IPS-18c (cell line): ENCODE measurements at regions not wholly inside any gene's neighbourhood (a gene's known extent, or its start where the extent isn't known, plus 50 kb on each side); places are given as distances from the start of the nearest gene placed in this dataset.

Experiments
- H3K4me3 ChIP-seq: 2 replicates; pipeline ENCODE4 v1.7.0; 2013; ENCODE audit warnings: low read depth, mild to moderate bottlenecking, low read length, moderate library complexity; ENCODE audit not compliant: insufficient read depth
- H3K9me3 ChIP-seq: one replicate; pipeline ENCODE4 v1.6.1; 2013; ENCODE audit warnings: mild to moderate bottlenecking, low read length, moderate library complexity; ENCODE audit not compliant: control insufficient read depth, insufficient read depth

DNA sequence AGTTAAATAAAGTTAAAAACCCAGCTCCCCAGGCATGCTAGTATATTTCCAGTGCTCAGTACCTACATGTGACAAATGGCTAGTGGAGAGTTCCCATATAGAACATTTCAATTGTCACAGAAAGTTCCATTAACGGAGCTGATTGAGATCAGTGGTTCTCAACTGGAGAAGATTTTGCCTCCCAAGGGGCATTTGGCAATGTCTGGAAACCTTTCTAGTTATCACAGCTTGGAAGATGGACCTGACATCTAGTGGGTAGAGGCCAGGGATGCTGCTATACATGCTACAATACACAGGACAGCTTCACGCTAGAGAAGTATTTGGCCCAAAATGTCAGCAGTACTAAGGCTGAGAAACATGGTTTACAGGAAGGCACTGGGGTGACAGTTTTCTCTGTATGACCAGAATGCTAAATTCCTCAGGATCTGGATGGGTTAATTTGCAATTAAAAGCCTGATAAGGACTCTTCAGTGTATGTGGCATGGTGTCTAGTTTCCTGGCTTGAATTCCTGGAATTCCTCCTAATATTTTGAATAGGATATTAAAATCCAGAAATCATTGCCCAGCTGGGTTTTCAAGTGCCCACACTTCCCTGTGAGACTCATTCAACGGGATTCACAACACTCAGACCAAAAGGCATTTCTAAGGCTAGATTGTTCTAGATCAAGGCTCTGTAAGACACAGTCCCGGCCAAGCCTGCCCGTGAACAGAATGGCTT lies 84.7 kb upstream of the SALL4 start:
- H3K4me3 ChIP-seq, result no peak overlapping the region
- no peaks in the 10 kb centered on the region for H3K9me3 ChIP-seq

DNA sequence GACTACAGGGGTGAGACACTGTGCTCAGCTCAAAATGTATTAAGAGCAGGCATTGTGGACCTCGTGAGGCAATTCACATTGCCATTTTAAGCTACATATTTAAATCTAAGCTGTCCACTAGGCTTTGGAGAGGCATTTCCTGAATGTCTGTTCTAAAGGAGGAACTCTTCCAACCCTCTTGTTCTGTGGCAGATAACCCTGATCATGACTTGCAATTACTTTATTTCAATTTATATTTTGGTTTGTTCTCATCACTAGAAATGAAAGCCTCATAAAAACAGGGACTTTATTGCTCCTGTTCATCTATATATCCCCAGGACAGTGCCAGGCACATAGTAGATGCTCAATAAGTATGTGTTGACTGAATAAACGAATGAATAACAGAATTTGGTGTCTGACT lies 84.0 kb upstream of the SALL4 start:
- Histone ChIP-seq H3K9me3 (no peaks in the 10 kb centered on the region), H3K4me3 (no peak overlapping the region)

DNA sequence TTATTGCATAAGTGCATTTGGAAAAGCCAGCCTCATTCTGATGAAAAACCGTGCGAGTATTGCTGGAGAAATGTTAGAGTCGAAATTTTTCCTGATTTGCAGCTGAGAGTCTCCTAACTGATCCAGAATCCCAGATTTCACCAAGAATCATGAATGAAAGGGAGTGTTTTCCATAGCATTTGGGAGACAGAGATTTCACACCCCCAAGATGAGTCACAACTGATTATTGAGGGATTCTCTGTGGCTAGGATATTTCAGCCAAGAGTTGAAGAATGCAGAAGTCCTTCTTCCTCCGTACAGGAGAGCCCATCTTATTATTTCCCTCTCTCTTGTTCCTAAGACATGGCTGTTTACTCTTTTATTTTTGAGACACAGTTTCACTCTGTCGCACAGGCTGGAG lies 82.2 kb upstream of the SALL4 start:
- Histone ChIP-seq H3K4me3 (no peak overlapping the region), H3K9me3 (no peaks in the 10 kb centered on the region)

DNA sequence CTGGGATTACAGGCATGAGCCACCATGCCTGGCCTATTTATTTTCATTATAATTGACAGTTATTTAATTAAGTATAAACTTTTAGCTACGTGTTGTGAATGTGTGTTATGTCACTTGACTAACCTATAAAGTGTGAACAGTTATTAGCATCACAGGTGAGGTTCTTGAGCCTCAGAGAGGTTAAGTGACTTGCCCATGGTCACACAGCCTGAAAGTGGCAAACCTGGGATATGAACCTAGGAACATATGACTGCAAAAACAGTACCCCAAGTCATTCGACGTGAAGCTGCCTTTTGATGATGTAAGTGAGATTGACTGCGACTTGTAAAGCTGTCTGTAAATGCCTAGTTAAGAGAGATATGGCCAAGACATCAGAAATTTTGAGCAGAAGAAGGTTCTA lies 77.9 kb upstream of the SALL4 start:
- no peak overlapping the region for H3K4me3 ChIP-seq

DNA sequence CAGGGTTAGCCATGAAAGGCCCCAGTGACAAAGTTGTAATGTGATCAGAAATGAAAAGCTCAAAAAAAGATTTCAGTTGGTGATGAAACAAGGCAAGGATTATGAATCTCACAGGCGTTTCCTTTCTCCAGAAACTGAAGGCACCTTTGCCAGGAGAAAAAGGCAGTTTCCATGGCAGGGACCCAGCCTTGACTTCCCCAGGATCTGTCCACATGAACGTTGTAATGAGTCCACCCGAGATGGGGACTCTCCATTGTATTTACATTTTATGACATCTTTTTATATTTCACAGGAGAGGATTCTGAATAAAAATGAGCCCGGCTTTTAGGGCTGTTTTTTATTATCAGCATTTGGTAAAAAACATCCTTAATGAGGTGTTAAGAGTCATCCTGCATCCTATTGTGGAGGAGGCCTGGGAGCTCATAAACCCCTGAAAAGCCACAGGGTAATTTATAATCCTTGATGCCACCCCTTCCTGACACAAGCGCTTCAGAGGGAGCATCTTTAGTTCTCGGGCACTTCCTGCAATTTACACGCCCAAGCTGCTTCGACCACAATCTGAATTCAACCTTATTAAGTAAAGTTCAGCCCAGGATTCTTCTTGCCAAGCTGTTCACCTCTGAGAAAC lies 74.1 kb upstream of the SALL4 start:
- Histone ChIP-seq H3K9me3 (no peaks in the 10 kb centered on the region), H3K4me3 (no peak overlapping the region)

More for the DNA sequence above, 77.9 kb upstream of the SALL4 start:
- no peaks in the 10 kb centered on the region for H3K9me3 ChIP-seq

DNA sequence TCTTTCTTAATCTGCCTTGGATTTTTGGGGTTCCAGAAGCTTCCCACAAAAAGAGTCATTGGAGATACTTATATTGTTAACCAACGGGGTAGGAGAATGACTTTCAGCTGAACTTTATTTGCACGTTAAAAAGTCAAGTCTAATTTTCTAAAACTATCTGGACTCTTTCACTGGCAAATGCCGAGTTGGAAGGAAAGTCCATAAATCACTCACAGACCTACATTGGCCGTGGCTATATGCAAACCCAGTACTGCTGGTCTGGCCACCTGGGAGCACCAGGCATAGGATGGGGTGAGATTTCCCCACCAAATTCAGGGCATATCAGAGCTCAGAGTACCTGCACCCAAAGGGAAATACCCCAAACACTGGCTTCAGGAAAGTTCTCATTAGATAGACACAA lies 71.3 kb upstream of the SALL4 start:
- no peak overlapping the region for H3K4me3 ChIP-seq
- H3K9me3 ChIP-seq, result no peaks in the 10 kb centered on the region

DNA sequence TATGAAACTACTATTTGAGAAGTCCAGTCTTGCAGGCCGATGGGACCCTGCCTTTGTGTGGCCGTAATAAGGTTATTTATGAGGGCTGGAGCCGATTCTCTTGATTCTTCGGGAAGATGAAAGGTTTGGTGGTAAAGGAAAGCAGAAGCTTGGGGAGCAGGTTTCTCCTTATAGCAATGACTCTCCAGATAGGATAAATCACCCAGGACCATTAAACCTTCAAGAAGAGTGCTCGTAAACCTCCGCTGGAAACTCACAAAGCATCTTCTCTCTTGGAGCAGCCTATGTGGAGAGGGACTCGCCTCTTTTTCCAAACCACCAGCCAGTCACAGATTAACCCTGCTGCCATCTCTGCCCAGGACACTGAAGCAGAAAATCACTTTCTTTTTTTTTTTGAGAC lies 69.6 kb upstream of the SALL4 start:
- H3K9me3 ChIP-seq, result no peaks in the 10 kb centered on the region

DNA sequence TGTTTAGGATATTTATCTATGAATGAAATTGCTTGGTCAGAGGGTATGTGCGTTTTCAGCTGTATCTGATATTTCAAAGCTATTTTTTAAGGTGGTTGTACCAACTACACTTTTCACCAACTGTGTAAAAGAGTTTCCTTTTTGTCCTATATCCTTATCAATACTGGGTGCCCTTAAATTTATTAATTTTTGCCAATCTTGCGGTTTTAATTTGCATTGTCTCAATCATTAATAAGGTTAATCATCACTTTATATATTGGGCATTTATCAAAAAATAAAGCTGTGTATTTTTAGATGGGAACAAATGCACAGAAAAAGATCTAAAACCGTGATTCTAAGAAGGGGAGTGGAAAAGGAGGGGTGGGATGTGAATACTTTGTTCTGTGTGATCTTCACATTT lies 66.7 kb upstream of the SALL4 start:
- Histone ChIP-seq H3K9me3 (no peaks in the 10 kb centered on the region), H3K4me3 (no peak overlapping the region)

More for the DNA sequence above, 69.6 kb upstream of the SALL4 start:
- H3K4me3 ChIP-seq, result no peak overlapping the region

DNA sequence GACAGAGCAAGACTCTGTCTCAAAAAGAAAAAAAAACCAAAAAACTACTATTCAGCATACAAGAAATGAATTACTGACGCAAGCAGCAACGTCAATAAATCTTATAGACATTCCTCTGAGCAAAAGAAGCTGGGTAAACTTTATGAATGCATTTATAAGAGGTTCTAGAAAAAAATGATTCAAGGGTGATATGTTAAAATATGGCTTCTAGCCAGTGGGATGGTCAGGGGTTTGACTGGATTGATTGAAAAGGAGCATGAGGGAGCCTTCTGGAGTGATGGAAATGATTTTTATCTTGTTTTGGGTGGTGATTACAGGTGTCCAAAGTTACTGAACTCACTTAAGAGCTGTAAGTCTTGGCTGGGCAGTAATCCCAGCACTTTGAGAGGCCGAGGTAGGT lies 64.9 kb upstream of the SALL4 start:
- H3K4me3 ChIP-seq, result no peak overlapping the region
- no peaks in the 10 kb centered on the region for H3K9me3 ChIP-seq

DNA sequence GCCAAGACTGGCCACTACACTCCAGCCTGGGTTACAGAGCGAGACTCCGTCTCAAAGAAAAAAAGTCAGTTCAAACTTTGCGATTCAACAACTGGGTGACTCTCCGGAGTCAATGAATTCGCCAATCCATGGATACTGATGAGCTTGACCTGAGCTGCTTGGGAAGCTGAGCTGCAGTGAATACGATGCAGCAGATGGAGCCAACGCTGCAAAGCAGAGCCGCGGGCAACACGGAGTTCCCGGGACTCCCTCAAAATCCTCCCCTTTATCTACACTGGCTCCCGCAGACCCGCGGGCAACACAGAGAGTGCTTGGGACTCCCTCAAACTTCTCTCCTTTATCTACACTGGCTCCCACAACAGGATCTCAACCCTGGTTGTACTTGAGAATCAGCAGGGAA lies 62.6 kb upstream of the SALL4 start:
- Histone ChIP-seq H3K9me3 (no peaks in the 10 kb centered on the region), H3K4me3 (no peak overlapping the region)

DNA sequence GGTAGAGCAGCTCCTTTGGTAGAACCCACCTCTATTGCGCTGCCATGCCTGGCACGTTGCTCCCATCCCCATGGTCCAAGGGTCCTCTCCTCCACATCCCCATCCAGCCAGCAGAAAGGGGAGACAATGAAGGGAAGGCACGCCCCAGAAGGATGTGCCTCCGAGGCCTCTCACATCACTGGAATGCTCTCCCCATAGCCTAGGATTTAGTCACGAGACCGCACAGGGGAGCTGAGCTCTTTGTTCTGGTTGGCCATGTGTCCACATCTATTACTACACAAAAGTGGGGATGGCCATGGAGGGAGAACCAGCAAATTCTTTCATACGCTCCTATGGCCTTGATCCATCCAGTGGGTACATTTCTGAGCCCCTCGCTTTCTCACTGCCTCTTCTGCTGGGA lies 60.5 kb upstream of the SALL4 start:
- Histone ChIP-seq H3K9me3 (no peaks in the 10 kb centered on the region), H3K4me3 (no peak overlapping the region)

DNA sequence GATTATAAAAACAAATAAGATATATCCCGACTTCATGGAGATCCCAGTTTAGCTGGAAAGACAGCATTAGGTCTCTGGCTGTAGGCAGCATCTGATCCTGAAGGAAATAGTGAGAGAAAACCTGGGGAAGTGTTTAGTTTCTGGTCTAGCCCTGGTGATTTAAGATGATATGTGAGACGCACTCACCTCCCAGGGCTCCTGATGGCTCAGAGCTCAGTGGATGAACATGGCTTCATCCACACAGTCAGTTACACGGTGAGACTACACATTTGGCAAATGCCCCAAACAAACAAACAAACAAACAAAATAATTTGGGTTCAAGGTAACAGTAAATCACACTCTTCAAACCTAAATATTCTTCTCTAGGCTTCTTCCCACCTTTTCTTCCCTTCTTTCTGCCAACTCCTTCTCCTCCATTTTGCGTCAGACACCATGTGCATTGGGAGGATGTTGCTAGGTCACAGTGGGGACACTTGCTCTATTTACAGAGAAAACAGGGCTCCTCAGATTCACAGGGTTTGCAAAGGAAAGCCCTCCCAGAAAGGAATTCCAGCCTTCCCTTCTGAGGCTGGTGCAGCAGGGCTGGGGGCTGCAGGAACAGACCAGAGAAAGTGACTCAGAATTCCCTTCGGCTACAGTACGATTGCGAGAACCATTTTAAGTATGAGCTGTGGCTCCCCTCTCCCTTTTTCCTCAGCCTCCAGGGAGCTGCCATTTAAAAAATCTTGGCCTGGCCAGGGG lies 59.6 kb upstream of the SALL4 start:
- Histone ChIP-seq H3K9me3 (no peaks in the 10 kb centered on the region), H3K4me3 (no peak overlapping the region)

DNA sequence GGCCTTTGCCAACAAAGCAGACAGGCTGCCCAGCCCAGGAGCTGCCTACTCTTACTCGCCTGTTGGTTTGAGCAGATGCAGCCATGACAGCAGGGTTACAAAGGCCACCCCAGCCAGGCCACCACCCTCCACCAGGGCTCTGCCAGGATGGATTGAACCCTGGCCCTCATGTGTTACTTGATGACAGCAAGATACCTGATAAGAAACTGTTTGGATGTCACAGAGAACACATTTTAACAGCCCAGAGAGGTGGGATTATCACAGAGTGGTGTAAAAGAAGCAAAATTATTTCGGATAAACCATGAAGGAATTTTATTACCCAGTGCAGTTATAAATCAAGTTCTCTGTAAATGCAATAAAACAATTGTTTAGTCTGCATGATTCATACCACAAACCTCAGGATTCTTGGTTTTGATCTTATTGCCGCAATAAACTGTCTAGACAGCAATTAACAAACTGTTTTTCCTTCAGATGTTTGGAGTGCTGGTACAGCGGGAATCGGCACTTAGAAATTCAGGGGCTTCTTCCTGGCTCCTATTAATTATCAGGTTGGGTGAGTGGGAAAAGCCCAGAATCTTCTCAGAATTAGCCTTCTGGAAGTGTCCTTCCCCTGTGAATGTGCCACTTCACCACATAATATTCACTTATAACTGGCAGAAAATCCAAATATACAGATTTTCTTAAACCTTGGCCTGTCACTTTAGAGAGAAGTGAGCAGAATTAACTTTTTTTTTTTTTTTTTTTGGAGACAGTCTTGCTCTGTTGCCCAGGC lies 58.0 kb upstream of the SALL4 start:
- H3K9me3 ChIP-seq, result no peaks in the 10 kb centered on the region
- no peak overlapping the region for H3K4me3 ChIP-seq

DNA sequence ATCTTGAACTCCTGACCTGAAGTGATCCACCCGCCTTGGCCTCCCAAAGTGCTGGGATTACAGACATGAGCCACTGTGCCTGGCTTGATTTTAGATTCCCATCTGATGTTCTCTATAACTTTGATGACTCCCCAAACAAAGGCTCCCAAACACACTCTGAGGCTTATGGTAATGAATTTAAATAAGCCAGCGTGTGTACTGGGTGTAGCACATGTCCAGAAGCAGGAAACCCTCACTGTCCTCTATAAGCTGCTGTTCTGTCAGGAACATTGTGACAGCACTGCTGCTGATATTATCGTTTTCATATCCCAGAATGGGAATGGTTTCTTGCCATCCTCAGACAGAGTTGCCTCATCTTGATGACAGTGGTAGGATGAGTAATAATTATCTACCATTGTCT lies 54.1 kb upstream of the SALL4 start:
- Histone ChIP-seq H3K9me3 (no peaks in the 10 kb centered on the region), H3K4me3 (no peak overlapping the region)

DNA sequence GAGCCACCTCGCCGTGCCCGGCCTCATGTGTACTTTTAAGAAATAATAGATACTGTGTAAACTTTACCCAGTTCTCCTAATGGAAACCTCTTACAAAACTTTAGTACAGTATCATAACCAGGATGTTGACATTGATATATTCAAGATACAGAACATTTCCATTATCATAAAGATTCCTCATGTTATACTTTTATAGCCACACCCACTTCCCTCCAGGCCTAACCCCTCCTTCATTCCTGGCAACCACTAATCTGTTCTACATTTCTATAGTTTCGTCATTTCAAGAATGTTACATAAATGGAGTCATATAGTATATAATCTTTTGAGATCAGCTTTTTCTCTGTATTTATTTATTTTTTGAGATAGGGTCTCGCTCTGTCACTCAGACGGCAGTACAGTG lies 52.6 kb upstream of the SALL4 start:
- no peaks in the 10 kb centered on the region for H3K9me3 ChIP-seq
- H3K4me3 ChIP-seq, result no peak overlapping the region
